IPS DF 19.7 (cell line): ENCODE measurements at regions not wholly inside any gene's neighbourhood (a gene's known extent, or its start where the extent isn't known, plus 50 kb on each side); places are given as distances from the start of the nearest gene placed in this dataset.

Experiments used
- DNase-seq: peaks from one replicate; pipeline ENCODE4 v3.0.0-alpha.2; 2013; ENCODE audit warnings: low read depth, low spot score

DNA sequence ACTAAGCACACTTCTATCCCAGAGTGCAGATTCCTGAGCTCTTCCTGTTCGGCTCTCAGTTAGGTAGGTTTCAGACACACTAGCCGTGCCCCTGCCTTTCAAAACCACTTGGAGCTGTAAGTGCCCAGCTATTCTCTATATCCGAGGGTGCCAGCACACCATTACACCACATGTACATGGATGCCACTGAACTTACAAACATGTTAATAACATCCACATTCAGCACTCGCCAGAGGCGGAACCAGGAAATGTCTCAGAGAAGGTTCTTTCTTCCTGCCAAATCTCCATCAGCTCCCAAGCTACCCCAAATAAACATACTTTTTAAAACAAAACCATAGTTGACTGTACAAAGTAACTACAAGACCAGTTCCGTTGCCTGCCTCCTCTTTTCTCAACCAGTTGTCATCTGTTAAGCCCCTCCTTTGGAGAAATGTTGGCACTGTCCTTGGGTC is 78.4 kb upstream of the CTTNBP2NL start:
- DNase-seq = no peak

DNA sequence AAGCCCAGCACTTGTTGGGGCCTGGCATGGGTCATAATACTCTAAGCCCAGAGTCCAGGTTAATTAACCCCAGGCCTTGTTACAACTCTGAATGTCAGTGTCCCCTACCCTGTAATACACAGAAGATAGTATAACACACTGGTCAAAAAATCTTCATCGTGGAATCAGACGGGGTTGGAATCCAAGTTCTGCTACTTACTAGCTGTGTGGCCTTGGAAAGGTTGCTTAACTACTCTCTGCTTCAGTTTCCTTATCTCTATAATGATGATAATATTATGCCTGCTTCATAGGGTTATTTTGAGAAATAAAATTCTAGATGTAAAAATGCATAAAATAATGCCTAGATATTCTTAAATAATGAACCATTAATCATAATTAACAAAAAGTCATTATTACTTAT is 77.8 kb upstream of the CTTNBP2NL start:
- no peak for DNase-seq

DNA sequence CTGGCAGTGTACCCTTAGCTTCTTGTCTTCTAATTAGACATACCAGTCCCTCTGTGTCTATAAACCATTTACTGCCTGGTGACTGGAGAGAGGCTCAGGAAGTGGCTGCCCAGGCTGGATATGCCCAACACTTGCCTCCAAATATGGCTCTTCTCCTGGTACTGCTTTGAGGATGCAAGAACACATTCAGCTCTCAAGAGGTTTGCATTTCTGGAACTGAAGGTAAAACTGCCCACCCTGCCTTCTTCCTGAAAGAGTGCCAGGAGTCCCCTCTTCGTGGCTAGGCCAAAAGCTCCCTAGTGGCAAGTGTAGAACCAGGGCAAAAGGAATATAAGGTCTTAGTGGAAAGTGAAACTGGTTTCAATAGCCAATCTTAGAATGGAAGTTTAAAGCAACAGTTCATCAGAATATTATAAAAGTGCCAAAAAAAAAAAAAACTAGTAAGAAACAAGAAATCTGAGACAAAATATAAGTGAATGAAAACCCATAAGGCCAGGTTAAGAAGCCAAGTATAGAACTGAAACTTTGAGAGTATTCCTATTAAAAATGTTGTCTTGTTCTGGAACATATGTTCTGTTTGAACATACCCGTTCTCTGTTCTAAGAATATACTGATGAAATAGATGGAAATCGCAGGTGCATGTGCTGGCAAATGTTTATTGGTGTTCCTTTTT is 77.2 kb upstream of the CTTNBP2NL start:
- DNase-seq = no peak

DNA sequence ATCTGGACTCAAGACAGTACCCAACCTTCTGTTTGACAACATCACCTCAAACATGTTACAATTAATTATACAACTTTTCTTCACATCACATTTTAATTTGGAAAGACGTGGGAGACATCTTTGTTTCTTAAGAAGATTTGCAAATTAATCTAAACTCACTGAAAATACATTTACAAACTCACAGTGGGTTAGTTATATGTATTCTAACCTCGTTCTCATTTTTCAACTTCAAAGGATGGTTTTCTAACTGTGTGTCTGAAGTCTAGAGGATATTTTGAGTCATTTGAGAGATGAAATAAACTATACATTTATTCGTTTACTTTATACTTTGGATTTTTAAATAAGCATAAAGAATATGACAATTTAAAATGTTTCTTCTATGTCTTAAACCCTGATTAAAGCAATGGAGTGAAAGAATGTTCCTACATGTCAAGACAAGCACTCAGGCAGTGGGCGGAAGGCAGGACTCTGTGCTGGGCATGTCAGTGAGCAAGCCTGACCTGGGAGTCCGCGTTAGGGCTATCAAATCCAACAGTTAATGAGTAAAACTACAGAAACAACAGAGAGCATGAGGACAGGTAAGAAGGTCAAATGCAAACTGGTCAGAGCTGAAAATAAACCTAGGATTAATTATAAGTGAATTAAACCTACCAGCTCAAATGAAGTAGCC is 76.5 kb upstream of the CTTNBP2NL start:
- no peak for DNase-seq

DNA sequence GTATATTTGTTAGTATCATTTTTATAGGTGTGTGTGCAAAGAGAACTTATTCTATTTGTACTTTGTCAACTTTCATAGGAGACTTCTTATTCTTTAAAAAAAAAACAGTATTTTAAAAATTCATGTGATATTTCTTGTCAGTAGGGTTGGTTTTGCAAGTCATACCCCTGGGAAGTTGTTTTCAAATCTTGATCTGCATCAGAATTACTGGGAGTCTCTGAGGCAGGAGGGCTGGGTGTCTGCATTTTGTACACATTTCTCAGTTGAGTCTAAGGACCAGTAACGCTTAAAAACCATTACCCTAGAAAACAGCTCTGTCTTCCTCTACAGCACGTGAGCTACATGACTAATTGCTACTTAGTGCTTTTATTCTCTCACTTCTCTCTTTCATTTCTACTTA is 76.0 kb upstream of the CTTNBP2NL start:
- no peak for DNase-seq

DNA sequence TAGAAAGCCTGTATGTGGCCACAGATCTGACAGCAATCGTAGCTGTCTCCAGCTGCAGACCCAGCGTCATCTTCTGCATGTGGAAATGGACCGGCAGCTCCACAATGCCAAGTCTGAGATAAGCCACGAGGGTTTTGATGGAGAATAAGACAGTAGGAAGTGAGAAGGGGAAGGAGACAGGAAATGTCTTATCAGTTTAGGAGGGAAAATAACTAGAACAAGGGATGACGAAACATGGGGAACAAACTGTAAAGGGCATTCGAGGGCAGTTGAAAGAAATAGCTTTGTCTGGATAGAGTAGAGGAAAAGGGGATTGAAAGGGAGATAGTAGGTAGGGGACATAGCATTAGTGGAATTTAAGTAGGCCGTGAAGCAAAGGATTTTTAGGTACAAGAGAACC is 74.0 kb upstream of the CTTNBP2NL start:
- DNase-seq = no peak

DNA sequence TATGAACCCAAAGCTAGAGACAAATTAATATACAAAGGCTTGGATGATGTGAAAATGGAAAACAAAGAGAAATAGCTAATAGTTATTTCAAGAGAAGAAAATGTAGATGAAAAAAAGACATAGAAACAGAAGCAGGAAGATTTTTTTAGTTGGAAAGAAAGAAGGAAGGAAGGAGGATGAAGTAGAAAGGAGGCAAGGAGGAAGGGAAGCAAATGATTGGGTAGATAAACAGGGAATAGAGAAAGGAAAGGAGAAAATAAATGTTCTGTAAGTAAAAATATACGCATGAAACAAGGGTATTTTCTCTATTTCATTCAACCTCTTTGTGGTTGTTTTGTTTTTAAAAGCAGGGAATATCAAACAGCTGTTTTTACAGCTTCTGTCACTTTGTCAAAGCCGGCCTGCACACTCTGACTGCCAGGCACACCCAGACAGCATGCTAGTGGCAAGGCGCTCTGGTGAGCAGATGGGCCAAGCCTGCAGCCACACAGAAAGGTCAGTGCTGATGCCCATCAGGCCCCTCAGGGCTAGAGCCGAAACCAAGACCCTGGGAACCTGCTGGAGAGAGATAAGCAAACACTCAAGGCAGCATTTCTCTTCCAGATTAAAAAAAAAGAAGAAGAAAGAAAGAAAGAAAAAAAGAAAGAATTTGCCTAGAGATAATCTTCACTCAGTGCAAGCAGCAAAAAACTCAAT is 72.9 kb upstream of the CTTNBP2NL start:
- DNase-seq = no peak

DNA sequence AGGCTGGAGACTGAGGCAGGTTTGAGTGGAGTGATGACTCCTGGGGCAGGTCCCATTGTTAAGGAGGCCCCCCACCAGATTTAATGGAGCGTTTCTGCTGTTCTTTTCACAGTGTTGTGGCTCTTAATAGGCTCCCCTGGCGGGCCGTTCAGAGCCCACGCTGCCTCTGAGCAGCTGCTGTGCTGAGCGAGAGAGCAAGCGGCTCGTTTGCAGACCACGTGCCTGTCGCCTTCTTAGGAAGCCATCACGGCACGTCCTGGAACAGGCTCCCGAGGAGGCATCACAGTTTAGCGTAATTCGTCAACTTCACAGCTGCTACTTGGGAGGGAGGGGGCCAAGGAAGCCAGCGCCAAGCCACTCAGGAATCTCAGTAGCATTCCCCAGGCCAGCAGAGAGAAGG is 70.5 kb upstream of the CTTNBP2NL start:
- DNase-seq = no peak

DNA sequence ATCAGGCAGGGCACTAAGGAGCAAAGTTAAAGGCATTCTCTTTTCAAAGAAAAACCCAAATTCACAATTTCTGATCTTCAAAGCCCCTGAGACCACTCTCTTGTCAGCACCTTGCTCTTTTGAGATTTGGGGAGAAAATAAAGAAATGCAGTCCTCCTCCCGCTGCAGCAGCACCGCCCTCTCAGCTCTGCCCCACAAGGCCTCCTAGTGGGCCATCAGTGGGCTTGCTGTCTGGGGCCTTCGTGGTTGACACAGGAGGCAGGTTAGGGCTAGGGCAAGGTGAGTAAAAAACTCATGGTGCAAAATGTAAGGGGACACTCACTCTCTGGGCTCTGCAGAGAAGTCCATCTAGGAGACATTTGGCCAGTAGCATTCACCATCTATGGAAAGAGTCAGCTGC is 67.4 kb upstream of the CTTNBP2NL start:
- DNase-seq = no peak

DNA sequence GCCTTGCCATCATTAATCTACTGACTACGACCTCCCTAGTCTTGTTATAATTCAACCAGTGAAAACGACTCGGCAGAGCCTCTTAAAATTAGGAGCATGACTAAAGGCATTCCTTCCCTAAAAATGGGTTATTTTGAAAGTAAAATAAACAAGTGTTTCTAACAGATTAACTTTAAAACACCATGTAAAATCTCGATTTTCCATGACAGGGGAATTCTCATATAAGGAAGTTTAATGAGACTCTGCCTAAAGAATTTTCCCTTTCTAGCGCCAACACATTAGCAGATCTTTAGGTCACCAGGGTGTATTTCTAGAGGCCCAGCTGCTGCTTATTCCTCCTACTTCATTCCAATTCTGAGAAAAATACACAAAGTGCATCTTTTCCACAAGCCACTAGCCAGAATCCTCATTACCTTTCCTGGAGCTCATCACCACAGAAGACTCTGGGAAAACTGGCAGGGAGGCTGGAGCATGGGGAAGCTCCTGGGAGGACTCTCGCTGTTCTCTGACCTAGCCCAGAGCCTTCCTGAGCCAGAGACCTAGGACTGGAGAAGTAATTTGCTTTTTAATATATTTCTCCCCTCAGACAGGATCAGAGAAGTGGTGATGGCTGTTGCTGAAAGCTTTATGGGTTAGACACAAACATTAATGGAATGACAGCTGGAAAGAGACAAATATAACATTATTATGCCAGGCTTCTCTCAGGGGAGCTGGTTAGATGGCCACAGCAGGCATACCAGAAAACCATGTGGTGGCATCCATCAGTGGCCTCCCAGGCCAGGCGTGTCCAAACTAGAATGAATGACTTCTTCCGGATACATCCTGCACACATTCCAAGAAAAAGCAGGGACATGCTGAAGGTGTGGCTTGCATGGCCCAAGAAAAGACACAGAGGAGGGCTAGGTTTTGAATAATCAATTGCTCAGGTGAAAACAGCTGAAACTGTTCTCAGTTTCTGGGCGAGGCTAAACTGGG is 63.6 kb upstream of the CTTNBP2NL start:
- DNase-seq = no peak

DNA sequence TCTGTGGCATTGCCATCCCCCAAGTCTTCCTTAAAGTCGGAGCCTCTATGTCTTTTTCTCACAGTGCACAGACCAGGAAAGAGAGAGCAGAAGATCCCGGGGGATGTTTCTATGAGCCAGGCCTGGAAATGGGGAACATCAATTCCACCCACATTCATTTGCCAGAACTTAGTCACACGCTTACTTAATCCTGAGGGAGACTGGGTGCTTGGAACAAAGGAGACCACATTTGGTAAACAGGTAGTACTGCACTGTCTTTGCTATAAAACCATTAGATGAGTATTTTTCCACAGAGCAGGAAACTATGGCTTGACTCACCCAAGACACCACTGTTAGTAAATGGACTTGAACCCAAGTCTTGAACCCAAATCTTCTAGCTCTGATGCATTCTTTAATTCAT is 60.7 kb upstream of the CTTNBP2NL start:
- DNase-seq = no peak

DNA sequence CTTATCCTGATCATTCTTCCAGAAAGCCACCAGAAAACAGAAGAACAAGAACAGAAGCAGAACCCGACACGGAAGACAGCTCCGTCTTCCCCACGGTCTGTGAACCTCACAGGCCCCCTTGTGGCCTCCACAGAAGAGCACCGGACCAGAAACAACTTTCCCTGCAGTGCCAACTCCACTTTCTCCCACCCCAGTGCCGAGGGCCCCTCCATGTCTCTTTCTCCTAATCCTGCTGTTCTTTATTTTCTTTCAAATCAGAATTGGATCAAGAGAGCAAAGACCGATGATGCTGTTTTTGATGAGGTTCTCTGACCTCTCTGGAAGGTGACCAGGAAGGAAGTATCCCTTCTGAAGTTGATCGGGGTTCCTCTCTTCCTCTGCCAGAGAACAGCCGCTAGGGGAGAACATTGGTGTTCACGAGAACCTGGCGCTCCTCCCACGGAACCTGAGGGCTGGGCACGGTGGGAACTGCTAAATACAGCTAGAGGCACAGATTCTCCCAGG is 58.9 kb upstream of the CTTNBP2NL start:
- no peak for DNase-seq

DNA sequence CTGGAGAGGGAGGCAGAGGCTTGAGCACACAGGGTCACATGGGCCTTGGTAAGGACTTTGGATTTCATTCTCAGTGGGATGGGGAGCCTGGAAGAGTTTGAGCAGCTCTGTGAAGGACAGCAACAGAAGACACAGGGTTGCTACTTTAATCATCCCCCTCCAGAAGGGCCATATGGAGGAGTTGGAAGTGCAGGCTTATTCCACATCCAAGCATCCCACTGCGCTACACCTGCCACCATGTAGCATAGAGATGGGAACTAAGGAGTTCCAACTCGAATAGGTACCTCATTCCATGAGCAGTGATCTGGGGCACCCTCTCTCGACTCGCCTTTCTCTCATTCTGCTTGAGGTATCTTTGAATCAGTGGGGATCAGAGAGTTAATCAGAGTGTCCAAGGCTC is 54.0 kb upstream of the CTTNBP2NL start:
- no peak for DNase-seq

DNA sequence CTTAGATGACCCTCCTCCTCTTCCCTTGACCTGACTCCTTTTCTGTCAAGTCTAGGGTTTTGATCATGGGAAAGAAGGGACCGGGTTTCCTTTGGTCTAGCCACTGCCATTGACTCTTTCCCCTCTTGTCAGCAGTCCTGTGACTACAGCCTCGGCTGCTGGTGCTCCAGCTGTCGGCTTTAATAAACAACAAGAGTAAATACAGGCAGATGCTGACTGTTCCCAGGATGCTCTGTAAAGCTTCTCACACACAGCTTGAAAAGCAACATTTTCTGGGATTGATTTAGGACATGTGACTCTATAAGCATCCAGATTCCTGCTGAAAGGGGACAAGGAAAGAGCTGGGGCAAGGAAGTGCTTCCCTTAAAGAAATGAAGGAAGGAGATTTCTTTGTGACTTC is 53.5 kb upstream of the CTTNBP2NL start:
- no peak for DNase-seq

DNA sequence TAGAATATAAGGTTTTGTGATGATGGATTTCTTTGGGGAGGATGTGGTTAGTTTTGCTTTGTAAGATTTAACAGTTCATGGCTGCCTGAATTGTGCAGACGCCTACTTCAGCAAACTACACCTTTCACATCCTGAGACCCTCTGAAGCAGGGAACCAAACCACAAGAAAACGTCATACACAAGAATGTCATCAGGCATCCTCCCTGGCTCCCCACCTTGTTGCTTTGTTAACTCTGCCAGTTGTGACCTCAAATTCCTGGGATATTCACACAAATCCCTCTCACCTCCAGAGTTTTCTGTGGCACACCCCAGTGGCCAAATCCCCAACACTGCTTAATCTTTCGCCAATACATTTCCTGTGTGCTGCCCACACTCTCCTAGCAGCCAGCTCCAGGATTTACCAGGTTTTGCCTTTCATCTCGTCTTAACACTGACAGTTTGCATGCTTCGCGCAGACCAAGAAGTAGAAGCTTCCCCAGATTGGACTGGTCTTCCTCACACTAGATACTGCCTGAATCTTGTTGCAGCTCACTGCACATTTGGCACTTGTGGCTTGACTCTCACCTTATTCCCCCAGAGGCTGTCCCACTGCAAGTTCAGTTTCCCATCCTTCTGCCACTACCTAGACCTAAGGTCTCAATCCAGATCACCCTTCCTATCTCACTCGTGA is 51.1 kb upstream of the CTTNBP2NL start:
- no peak for DNase-seq
